A673 (cell line): ENCODE measurements at regions not wholly inside any gene's neighbourhood (a gene's known extent, or its start where the extent isn't known, plus 50 kb on each side); places are given as distances from the start of the nearest gene placed in this dataset.

ENCODE experiments used
- CTCF ChIP-seq: fragments of 300-800, 200-600 bp; sonication (generic); conservative IDR thresholded peaks from 2 replicates; pipeline ENCODE4 v1.5.1; 2017; ENCODE audit warnings: low read depth, mild to moderate bottlenecking, antibody characterized with exemption, low read length, moderate library complexity, mixed read lengths
- EZH2 ChIP-seq: fragments of 200-600 bp; sonication (generic); IDR thresholded peaks from 2 replicates; pipeline ENCODE4 v1.6.1; 2017; ENCODE audit warnings: borderline replicate concordance, low read depth, mild to moderate bottlenecking, mixed read lengths, antibody characterized with exemption, low read length; ENCODE audit not compliant: poor library complexity, severe bottlenecking

GRCh38 chr7:125878235-125878956, 948.8 kb upstream of the POT1 start:
- TF ChIP-seq CTCF (no peak), EZH2 (no peak)
